Astrocyte (in vitro differentiated cells and primary cell): ENCODE measurements at regions not wholly inside any gene's neighbourhood (a gene's known extent, or its start where the extent isn't known, plus 50 kb on each side); places are given as distances from the start of the nearest gene placed in this dataset.

Source experiments
- EZH2 ChIP-seq: IDR thresholded peaks from 2 replicates; pipeline ENCODE4 v1.6.1; 2012; ENCODE audit warnings: mild to moderate bottlenecking, low read length, inconsistent platforms; ENCODE audit not compliant: insufficient read depth
- TF ChIP-seq, protein P1 (sequence below): IDR thresholded peaks from 2 replicates; pipeline ENCODE4 v1.5.1; 2011; ENCODE audit warnings: low read depth, mild to moderate bottlenecking, inconsistent platforms, low read length, moderate library complexity; ENCODE audit not compliant: insufficient read depth

DNA sequence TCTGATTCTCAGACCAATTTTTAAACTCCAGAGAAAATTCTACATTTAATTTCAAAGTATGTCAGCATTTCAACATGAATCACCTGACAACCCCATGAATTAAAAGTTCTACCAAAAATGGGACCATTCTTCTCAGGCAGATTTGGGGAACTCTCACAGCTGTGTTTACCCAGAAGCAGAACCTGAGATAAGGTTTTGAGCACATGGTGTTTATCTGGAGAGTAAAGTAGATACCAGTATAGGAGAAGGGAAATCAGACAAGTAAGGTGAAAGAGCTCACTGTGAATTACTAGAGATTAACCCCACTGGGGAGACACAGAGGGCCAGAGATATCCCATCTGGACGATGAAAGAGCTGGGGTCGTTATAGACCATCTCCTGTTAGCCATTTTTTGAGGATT is 729.1 kb downstream of the DNAH5 start:
- TF ChIP-seq, protein P1, sequence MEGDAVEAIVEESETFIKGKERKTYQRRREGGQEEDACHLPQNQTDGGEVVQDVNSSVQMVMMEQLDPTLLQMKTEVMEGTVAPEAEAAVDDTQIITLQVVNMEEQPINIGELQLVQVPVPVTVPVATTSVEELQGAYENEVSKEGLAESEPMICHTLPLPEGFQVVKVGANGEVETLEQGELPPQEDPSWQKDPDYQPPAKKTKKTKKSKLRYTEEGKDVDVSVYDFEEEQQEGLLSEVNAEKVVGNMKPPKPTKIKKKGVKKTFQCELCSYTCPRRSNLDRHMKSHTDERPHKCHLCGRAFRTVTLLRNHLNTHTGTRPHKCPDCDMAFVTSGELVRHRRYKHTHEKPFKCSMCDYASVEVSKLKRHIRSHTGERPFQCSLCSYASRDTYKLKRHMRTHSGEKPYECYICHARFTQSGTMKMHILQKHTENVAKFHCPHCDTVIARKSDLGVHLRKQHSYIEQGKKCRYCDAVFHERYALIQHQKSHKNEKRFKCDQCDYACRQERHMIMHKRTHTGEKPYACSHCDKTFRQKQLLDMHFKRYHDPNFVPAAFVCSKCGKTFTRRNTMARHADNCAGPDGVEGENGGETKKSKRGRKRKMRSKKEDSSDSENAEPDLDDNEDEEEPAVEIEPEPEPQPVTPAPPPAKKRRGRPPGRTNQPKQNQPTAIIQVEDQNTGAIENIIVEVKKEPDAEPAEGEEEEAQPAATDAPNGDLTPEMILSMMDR = no peak
- TF ChIP-seq EZH2 = no peak
